Neural progenitor cell (in vitro differentiated cells): ENCODE measurements at regions not wholly inside any gene's neighbourhood (a gene's known extent, or its start where the extent isn't known, plus 50 kb on each side); places are given as distances from the start of the nearest gene placed in this dataset.

Experiments
- EZH2 ChIP-seq: fragments of 200-600 bp; sonication (generic); IDR thresholded peaks from 2 replicates; pipeline ENCODE4 v1.6.1; 2017; ENCODE audit warnings: antibody characterized with exemption, mild to moderate bottlenecking, moderate library complexity
- EZH2phosphoT487 ChIP-seq: fragments of 200-600 bp; sonication (generic); IDR thresholded peaks from 2 replicates; pipeline ENCODE4 v1.6.1; 2017; ENCODE audit warnings: antibody characterized with exemption
- TF ChIP-seq, protein P1 (sequence below): fragments of 200-600 bp; sonication (generic); IDR thresholded peaks from 2 replicates; pipeline ENCODE4 v1.5.1; 2017; ENCODE audit warnings: antibody characterized with exemption, mild to moderate bottlenecking

- TF ChIP-seq EZH2phosphoT487 = no peak
- TF ChIP-seq, protein P1, sequence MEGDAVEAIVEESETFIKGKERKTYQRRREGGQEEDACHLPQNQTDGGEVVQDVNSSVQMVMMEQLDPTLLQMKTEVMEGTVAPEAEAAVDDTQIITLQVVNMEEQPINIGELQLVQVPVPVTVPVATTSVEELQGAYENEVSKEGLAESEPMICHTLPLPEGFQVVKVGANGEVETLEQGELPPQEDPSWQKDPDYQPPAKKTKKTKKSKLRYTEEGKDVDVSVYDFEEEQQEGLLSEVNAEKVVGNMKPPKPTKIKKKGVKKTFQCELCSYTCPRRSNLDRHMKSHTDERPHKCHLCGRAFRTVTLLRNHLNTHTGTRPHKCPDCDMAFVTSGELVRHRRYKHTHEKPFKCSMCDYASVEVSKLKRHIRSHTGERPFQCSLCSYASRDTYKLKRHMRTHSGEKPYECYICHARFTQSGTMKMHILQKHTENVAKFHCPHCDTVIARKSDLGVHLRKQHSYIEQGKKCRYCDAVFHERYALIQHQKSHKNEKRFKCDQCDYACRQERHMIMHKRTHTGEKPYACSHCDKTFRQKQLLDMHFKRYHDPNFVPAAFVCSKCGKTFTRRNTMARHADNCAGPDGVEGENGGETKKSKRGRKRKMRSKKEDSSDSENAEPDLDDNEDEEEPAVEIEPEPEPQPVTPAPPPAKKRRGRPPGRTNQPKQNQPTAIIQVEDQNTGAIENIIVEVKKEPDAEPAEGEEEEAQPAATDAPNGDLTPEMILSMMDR = no peak
- TF ChIP-seq EZH2 = no peak
These were observed 652.4 kb downstream of the SLC4A3 start for GRCh38 chr2:220279840-220280239.
